ENCODE measurements at regions not wholly inside any gene's neighbourhood (a gene's known extent, or its start where the extent isn't known, plus 50 kb on each side); places are given as distances from the start of the nearest gene placed in this dataset.

DNA sequence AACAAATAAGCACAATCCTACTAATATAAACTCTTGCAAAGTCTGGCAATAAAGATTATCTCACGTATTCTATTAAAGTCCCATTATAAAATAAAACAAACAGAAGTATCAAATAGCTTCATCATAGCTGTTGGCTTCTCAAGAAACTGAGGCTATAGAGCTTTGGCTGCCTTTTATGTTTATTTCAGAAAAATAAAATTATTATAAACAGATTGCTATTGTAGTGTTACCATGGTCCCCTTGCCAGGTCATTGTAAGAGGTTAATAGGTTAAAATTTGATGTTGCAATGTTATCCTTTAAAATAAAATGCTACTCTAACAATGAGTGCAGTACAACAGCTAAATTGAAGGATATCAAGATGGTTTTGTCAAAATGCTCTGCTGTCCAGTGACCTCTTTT, 828.8 kb upstream of the SOX9 start:
- H3K4me3 Mint-ChIP-seq, result no peak overlapping the region
- no peak overlapping the region for H3K27ac Mint-ChIP-seq
- POLR2A ChIA-PET, result no interaction called here
- TF ChIP-seq, protein P1, sequence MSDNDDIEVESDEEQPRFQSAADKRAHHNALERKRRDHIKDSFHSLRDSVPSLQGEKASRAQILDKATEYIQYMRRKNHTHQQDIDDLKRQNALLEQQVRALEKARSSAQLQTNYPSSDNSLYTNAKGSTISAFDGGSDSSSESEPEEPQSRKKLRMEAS (CRISPR knock-in tag; IDR thresholded peaks at IDR 0.05), result no peak
- TF ChIP-seq RORB (CRISPR knock-in tag; IDR thresholded peaks at IDR 0.05) (no peak), ZNF232 (CRISPR knock-in tag; IDR thresholded peaks at IDR 0.05) (no peak), TP53 (CRISPR knock-in tag; IDR thresholded peaks at IDR 0.05) (no peak), IRF2 (CRISPR knock-in tag; IDR thresholded peaks at IDR 0.05; ENCODE audit: borderline replicate concordance, low read depth) (no peak), NFYB (CRISPR knock-in tag; conservative IDR thresholded peaks at IDR 0.05; ENCODE audit: low read depth) (no peak), NR1H2 (CRISPR knock-in tag; IDR thresholded peaks at IDR 0.05) (no peak), EMX1 (CRISPR knock-in tag; IDR thresholded peaks at IDR 0.05) (no peak), FOXK1 (CRISPR knock-in tag; IDR thresholded peaks at IDR 0.05) (no peak), JAZF1 (CRISPR knock-in tag; IDR thresholded peaks at IDR 0.05) (no peak), CREM (CRISPR knock-in tag; IDR thresholded peaks at IDR 0.05) (no peak), ZNF416 (CRISPR knock-in tag; IDR thresholded peaks at IDR 0.05) (no peak), OVOL2 (CRISPR knock-in tag; IDR thresholded peaks at IDR 0.05; ENCODE audit: borderline replicate concordance) (no peak)
- TF ChIP-seq, protein P2, sequence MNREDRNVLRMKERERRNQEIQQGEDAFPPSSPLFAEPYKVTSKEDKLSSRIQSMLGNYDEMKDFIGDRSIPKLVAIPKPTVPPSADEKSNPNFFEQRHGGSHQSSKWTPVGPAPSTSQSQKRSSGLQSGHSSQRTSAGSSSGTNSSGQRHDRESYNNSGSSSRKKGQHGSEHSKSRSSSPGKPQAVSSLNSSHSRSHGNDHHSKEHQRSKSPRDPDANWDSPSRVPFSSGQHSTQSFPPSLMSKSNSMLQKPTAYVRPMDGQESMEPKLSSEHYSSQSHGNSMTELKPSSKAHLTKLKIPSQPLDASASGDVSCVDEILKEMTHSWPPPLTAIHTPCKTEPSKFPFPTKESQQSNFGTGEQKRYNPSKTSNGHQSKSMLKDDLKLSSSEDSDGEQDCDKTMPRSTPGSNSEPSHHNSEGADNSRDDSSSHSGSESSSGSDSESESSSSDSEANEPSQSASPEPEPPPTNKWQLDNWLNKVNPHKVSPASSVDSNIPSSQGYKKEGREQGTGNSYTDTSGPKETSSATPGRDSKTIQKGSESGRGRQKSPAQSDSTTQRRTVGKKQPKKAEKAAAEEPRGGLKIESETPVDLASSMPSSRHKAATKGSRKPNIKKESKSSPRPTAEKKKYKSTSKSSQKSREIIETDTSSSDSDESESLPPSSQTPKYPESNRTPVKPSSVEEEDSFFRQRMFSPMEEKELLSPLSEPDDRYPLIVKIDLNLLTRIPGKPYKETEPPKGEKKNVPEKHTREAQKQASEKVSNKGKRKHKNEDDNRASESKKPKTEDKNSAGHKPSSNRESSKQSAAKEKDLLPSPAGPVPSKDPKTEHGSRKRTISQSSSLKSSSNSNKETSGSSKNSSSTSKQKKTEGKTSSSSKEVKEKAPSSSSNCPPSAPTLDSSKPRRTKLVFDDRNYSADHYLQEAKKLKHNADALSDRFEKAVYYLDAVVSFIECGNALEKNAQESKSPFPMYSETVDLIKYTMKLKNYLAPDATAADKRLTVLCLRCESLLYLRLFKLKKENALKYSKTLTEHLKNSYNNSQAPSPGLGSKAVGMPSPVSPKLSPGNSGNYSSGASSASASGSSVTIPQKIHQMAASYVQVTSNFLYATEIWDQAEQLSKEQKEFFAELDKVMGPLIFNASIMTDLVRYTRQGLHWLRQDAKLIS (CRISPR knock-in tag; IDR thresholded peaks at IDR 0.05; ENCODE audit: borderline replicate concordance), result no peak
- TF ChIP-seq, protein P3, sequence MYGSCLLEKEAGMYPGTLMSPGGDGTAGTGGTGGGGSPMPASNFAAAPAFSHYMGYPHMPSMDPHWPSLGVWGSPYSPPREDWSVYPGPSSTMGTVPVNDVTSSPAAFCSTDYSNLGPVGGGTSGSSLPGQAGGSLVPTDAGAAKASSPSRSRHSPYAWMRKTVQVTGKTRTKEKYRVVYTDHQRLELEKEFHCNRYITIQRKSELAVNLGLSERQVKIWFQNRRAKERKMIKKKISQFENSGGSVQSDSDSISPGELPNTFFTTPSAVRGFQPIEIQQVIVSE (CRISPR knock-in tag; IDR thresholded peaks at IDR 0.05; ENCODE audit: borderline replicate concordance), result no peak
- TF ChIP-seq, protein P4, sequence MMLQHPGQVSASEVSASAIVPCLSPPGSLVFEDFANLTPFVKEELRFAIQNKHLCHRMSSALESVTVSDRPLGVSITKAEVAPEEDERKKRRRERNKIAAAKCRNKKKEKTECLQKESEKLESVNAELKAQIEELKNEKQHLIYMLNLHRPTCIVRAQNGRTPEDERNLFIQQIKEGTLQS (CRISPR knock-in tag; conservative IDR thresholded peaks at IDR 0.05), result no peak
- TF ChIP-seq, protein P5, sequence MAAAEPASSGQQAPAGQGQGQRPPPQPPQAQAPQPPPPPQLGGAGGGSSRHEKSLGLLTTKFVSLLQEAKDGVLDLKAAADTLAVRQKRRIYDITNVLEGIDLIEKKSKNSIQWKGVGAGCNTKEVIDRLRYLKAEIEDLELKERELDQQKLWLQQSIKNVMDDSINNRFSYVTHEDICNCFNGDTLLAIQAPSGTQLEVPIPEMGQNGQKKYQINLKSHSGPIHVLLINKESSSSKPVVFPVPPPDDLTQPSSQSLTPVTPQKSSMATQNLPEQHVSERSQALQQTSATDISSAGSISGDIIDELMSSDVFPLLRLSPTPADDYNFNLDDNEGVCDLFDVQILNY (CRISPR knock-in tag; IDR thresholded peaks at IDR 0.05), result no peak
- DNase-seq (ENCODE audit: low spot score) (no peak), ATAC-seq (no peak)
- no peaks in the 10 kb centered on the region for H3K36me3 Mint-ChIP-seq
- CTCF ChIA-PET, result no interaction called here
- H3K27me3 Mint-ChIP-seq (ENCODE audit: low read depth), result peaks cover 36% of the 10 kb centered on the region
- H3K9me3 Mint-ChIP-seq, result no peaks in the 10 kb centered on the region
- peaks cover 10% of the 10 kb centered on the region for H3K4me1 Mint-ChIP-seq

DNA sequence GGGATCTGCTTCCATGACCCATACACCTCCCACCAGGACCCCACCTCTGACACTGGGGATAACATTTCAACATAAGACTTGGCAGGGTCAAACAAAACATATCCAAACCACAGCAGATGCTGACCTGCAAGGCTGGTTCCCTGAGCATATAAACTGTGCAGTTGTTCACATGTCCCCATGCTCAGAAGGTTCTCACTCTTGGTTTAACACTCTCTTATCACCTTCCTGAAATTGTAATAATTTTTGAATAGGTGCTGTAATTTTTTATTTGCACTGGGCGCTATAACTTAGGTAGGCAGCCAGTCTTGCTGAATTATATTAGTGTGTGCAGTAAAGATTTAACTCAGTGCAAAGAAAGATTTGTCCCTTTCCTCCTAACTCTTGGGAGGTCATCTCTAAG, 824.8 kb upstream of the SOX9 start:
- H3K4me3 Mint-ChIP-seq, result no peak overlapping the region
- H3K36me3 Mint-ChIP-seq, result no peaks in the 10 kb centered on the region
- H3K4me1 Mint-ChIP-seq, result peaks cover 11% of the 10 kb centered on the region
- POLR2A ChIA-PET, result no interaction called here
- no peaks in the 10 kb centered on the region for H3K9me3 Mint-ChIP-seq
- CTCF ChIA-PET, result no interaction called here
- no peak overlapping the region for H3K27ac Mint-ChIP-seq
- ATAC-seq (no peak), DNase-seq (ENCODE audit: low spot score) (no peak)
- H3K27me3 Mint-ChIP-seq (ENCODE audit: low read depth), result peaks cover 4% of the 10 kb centered on the region
- TF ChIP-seq JUN (CRISPR knock-in tag; IDR thresholded peaks at IDR 0.05), result no peak
- no peak for TF ChIP-seq RELA (CRISPR knock-in tag; IDR thresholded peaks at IDR 0.05; ENCODE audit: borderline replicate concordance)
- TF ChIP-seq TCF7 (CRISPR knock-in tag; IDR thresholded peaks at IDR 0.05; ENCODE audit: low read depth), result no peak
- TF ChIP-seq NFATC4 (CRISPR knock-in tag; IDR thresholded peaks at IDR 0.05), result no peak
- TF ChIP-seq FOXP1 (CRISPR knock-in tag; IDR thresholded peaks at IDR 0.05; ENCODE audit: borderline replicate concordance), result no peak
- TF ChIP-seq GRHL2 (CRISPR knock-in tag; IDR thresholded peaks at IDR 0.05; ENCODE audit: insufficient replicate concordance, severe bottlenecking), result no peak
- no peak for TF ChIP-seq CREM (CRISPR knock-in tag; IDR thresholded peaks at IDR 0.05)
- TF ChIP-seq SOX15 (CRISPR knock-in tag; IDR thresholded peaks at IDR 0.05), result no peak
- TF ChIP-seq, protein P6, sequence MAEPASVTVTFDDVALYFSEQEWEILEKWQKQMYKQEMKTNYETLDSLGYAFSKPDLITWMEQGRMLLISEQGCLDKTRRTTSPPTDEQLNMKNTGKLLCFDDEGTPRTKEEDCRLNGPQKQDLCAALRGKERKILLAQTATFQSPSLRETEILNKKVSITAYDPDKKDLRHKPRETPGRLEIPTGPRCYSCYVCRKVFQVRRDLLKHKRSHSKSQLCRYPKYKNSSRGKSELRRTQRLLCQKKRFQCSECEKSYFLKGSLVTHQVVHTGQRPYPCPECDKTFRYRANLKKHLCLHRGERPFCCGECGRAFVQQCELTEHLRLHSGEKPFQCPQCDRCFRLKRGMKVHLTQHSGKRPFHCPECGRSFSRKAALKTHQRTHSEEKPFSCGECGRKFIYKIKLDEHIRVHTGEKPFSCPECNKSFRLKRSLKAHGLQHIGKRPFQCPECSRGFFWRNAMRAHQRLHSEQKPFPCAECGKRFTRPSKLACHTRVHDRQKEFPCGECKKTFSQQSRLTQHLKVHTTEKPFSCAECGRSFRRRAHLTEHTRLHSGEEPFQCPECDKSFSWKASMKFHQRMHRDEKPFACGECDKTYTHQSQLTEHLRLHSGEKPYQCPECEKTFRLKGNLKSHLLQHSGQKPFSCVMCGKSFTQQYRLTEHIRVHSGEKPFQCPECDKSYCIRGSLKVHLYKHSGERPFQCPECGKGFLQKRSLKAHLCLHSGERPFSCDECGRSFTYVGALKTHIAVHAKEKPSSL (CRISPR knock-in tag; conservative IDR thresholded peaks at IDR 0.05), result no peak
- TF ChIP-seq ZNF423 (CRISPR knock-in tag; IDR thresholded peaks at IDR 0.05), result no peak
- TF ChIP-seq, protein P7, sequence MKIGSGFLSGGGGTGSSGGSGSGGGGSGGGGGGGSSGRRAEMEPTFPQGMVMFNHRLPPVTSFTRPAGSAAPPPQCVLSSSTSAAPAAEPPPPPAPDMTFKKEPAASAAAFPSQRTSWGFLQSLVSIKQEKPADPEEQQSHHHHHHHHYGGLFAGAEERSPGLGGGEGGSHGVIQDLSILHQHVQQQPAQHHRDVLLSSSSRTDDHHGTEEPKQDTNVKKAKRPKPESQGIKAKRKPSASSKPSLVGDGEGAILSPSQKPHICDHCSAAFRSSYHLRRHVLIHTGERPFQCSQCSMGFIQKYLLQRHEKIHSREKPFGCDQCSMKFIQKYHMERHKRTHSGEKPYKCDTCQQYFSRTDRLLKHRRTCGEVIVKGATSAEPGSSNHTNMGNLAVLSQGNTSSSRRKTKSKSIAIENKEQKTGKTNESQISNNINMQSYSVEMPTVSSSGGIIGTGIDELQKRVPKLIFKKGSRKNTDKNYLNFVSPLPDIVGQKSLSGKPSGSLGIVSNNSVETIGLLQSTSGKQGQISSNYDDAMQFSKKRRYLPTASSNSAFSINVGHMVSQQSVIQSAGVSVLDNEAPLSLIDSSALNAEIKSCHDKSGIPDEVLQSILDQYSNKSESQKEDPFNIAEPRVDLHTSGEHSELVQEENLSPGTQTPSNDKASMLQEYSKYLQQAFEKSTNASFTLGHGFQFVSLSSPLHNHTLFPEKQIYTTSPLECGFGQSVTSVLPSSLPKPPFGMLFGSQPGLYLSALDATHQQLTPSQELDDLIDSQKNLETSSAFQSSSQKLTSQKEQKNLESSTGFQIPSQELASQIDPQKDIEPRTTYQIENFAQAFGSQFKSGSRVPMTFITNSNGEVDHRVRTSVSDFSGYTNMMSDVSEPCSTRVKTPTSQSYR (CRISPR knock-in tag; IDR thresholded peaks at IDR 0.05), result no peak
- no peak for TF ChIP-seq ATF1 (CRISPR knock-in tag; IDR thresholded peaks at IDR 0.05)
